CD1c-positive myeloid dendritic cell (primary cell): ENCODE measurements at regions not wholly inside any gene's neighbourhood (a gene's known extent, or its start where the extent isn't known, plus 50 kb on each side); places are given as distances from the start of the nearest gene placed in this dataset.
"Not testable (repeated sequence)": the region's sequence is repeated elsewhere in the genome, so short reads cannot be mapped to it uniquely, and the experiment has no call there.

Source experiments
- DNase-seq: peaks from one replicate; pipeline ENCODE4 v3.0.0-alpha.2; 2016; ENCODE audit errors: extremely low spot score

DNA sequence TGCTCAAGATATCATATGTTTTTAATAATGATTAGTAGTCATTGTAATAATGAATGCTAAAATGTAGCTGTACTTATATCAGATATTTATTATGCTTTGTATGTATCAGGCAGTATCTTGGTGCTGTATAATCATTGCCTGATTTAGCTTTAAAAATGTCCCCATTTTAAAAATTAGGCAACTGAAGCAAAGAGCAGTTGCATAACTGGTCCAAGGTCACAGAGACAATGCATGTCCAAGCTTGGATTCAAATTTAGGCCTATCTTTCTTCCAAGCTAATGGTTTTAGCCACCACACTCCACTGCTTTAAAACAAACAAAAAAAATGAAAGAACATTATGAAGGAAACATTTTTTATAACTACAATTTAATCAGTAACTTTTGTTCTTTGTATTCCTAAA is 725.8 kb upstream of the RAG2 start:
- DNase-seq: no peak

DNA sequence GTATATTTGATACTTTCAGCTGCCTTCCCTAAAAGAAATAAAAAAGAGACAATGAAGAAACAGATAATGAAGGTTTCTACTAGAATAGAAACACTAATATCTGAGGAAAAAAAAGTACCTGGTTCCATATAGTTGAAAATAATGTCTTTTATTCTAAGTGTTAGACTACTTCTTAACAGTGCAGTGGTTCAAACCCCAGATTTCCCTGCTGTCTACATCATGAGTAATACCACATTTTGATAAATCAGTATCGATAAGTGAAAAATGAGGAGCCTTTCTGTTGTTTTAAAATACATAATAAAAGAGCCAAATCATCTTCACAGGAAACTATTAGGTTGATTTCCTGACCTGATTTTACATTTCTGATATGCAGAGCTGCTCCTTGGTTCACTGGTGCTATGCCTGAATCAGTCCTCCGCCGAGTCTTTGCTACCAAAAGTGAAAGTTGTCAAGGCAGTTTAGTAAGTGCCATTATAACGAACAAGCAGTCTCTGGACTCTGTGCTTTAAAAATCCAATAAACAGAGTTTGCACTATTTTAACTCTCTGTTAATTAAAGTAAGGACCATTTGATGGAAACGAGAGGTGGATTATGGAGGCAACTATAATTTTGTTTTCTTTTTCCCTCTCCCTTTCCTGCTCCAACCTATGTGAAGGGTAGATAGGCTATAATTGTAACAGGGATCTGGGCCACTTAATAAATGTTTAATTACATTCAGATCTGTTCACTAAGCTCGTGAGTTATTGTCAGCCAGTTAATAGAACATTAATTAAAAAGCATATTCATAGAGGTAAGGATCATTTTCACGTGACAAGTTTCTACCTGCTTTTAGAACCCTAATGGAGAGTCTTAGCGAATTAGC is 724.5 kb upstream of the RAG2 start:
- no peak for DNase-seq

DNA sequence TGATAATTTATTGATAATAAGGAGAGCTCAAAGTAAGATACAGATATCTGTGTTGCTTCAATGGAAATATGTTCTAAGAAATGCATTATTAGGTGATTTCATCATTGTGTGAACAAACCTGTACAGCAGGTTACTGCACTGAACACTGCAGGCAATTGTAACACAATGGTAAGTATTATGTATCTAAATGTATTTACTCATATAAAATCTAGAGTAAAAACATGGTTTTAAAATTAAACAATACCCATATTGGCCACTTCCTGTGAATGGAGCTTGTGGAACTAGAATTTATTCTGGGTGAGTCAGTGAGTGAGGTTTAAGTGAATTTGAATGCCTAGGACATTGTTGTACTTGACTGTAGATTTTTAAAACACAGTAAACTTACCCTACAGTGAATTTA is 722.9 kb upstream of the RAG2 start:
- no peak for DNase-seq

DNA sequence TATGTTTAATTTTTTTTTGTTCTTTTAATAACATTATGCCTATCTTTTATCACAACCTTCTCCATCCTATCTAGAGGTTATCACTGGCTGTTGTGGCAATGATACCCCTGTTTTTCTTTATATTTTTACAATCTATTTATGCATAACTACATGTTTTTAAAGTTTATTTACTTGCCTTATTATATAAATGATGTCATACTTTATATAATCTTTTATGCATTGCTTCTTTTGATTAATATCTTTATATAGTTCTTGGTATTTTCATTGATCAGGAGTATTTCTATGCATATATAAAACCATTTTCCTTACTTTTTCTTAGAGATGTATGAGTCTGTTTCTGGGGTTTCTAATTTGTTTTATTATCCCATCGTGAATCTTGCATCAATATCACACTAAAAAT is 719.8 kb upstream of the RAG2 start:
- DNase-seq: no peak

DNA sequence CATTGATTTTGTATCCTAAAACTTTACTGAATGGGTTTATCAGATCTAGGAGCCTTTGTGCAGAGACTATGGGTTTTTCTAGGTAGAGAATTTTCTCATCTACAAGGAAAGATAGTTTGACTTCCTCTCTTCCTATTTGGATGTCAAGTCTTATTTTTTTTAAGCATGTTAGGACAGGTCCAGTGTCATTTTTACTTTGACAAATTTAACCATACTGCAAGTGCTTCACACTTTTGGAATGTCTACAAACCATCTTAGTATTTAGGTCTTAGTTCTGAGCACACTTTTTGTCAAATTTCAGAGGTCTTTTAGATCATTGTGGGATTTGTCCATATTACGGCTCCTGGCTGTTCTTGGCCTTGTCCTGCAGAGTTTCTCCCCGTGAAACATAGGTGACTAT is 715.2 kb upstream of the RAG2 start:
- DNase-seq: no peak

DNA sequence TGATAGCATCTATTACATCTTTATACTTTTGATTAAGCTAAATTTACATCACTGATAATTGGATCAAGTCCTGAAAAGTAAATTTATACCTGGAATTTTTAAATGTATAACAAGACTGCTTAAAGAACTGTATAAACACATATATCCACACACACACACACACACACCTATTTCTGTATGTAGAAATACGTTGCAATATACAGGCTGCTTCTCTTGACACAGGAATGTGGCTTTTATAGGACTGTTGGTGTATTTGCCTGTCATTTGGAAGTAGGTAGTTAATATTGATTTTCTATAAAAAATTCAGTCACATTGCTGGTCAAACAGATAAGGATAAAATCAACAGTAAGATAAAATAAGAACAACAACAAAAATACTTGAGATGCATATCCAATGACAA is 708.5 kb upstream of the RAG2 start:
- no peak for DNase-seq

DNA sequence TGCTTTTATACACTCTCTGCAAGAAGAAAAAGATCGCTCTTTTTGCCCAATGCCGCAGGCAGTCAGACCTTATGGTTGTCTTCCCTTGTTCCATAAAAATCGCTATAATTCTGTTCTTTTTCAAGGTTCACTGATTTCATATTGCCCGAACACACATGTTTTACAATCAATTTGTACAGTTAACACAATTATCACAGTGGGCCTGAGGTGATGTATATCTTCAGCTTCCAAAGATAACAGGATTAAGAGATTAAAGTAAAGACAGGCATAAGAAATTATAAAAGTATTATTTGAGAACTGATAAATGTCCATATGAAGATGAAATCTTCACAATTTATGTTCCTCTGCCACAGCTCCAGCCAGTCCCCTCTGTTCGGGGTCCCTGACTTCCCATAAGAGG is 703.4 kb upstream of the RAG2 start:
- DNase-seq: not testable (repeated sequence)

DNA sequence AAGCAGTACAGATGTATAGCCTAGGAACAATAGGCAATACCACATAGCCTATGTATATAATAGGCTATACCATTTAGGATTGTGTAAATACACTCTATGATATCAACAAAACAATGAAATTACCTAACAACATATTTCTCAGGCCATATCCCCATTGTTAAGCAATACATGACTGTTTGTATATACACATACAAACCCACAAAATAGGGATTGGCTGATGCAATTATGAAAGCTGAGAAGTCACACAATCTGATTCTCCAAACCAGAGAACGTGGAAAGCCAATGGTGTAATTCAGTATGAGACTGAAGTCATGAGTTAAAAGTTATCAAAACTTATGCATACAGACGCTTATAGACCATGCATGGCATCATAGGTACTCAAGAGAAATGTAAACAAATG is 700.1 kb upstream of the RAG2 start:
- DNase-seq: no peak

DNA sequence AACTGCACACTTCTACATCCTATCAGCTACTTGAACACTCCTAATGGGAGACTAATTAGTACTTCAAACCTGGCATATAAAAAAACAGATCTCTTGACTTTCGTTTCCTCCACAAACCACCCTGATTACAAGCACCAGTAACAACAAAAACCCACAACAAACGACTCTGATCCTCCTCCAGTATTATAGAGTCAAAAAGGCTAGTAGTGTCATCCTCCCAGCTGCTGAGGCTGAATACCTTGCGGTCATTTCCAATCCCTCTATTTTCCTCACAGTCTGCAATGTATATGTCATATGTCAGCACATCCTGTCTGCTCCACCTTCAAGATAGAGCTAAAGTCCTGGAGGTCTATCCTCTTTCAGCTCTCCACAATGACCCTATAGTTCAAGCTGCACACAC is 688.9 kb upstream of the RAG2 start:
- DNase-seq: no peak

DNA sequence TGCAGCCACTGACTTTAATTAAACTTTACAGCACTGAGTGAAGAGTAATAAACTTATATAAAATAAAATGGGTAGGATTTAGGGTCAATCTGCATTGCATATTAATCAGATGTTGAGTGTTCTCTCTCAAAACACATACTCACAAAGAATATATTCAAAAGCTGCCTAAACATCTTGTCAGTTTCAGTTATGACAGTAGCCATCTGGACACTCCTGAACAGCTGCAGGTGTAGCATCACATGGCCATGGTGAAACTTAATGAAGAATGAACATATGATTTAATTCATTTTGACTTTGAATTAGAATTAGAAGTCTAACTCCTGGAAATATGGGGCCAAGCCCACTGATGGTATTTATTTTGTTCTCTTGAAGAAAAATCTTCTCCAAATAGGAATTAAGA is 684.3 kb upstream of the RAG2 start:
- no peak for DNase-seq

DNA sequence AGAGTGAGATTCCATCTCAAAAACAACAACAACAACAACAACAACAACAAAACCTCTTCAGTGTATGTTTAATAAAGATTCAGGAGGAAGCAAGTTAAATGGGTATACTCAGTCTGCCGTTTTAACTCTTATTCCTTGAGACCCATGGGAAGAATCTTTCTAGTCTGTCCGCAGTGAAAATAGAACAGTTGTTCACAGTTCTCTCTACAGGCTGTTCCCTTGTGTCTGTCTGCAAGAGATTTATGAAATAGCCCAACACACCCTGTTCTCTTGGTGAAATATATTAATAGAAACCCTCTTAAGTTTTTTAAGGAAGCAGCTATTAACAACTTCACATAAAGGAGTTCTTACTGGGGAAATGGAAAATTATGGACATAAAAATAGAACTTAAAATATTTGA is 682.2 kb upstream of the RAG2 start:
- no peak for DNase-seq

DNA sequence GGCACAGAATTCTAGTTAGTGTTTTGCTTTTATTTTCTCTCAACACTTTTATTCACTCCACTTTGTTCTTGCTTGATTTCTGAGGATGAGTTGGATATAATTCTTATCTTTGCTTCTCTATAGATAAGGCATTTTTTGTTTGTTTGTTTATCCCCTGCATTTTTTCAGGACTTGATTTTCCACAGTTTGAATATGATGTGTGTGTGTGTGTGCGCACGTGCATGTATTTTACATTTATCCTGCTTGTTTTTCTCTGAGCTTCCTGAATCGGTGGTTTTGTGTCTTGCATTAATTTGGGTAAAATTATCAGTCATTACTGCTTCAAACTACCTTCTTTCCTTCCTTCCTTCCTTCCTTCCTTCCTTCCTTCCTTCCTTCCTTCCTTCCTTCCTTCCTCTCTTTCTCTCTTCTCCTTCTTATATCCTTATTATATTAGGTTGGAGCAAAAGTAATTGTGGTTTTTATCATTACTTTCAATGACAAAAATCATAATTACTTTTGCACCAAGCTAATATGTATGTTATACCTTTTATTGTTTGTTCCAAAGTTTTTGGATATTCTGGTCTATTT is 679.9 kb upstream of the RAG2 start:
- no peak for DNase-seq

DNA sequence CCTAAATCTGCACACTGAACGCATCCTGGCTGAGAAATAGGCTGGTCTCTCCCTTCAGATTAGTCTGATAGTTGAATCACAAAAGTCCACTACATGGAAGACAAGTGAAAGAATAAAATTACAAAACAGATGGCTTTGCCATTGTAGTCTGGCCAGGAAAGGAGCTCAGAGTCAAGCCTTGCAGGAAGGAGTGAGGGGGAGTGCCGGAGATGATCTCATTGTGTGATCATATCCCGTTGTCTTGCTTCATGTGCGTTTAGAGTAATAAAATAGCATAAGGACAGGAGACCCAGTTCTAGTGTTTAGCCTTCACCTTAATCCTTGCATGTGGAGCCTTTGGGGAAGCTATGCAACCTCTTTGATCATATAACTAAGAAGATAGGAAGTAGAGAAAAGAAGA is 666.7 kb upstream of the RAG2 start:
- DNase-seq: no peak

DNA sequence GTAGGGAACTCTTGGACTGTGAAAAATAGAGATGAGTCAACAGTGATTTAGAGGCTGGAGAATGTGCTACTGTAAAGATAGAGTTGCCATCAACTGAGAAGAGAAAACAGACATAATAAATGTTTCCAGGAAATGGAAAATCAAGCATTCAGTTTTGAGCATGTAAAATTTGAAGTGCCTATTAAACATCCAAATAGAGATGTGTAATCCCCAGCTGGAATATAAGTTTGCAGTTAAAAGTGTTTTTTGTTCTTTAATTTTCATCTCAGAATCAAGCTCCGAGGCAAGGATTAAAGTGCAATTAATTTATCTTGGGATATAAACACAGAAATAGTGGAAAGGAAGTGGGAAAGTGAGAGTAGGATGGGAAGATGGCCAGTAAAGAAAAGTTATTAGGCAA is 666.0 kb upstream of the RAG2 start:
- no peak for DNase-seq

DNA sequence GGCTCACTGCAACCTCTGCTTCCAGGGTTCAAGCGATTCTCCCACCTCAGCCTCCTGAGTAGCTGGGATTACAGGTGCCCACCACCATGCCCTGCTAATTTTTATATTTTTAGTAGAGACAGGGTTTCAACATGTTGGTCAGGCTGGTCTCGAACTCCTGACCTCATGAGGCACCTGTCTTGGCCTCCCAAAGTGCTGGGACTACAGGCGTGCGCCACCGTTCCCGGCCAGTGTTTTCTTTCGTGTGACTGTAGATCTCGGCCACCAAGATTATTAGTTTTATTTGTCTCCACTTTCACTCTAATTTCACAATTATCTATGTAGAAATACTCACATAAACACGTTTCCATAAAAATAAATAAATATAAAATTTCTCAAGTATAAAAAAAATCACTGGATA is 665.4 kb upstream of the RAG2 start:
- DNase-seq: not testable (repeated sequence)

DNA sequence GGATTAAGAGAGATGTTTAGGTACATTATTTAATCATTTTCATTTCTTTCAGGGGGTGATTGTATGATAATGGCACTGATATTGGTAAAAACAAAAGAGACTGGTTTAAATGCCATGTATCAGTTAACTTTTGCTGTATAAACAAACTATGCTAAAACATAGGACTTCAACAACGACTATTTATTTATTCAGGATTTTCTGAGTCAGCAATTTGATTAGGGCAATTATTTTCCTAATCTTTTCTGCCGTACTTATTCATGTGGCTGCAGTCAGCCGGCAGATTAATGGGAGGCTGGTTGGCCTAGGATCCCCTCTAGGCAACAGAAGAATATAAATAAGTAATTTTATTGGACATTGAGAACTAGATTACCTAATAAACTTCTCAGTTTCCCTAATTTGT is 661.7 kb upstream of the RAG2 start:
- DNase-seq: no peak

DNA sequence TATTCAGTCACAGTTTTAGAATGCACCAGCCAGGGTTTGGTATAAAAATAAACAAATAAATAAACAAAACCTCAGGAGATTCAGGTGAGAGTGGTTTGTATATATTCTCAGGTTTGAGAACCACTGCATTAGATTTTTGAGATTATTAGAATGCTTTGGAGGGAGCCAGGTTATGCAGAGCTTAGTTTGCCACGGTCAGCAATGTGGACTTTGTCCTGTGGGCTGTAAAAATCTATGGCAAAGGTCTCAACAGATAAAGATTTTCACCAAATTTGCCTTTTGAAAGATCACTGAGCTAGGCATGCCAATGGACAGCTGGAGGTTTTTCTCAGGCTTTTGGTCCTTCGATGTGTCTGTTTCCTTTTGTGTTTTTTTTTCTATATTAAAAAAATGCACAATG is 650.1 kb upstream of the RAG2 start:
- no peak for DNase-seq

DNA sequence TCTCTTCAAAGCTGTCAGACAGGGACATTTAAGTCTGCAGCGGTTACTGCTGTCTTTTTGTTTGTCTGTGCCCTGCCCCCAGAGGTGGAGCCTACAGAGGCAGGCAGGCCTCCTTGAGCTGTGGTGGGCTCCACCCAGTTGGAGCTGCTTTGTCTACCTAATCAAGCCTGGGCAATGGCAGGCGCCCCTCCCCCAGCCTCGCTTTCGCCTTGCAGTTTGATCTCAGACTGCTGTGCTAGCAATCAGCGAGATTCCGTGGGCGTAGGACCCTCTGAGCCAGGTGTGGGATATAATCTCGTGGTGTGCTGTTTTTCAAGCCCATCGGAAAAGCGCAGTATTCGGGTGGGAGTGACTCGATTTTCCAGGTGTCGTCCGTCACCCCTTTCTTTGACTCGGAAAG is 648.1 kb upstream of the RAG2 start:
- DNase-seq: not testable (repeated sequence)

DNA sequence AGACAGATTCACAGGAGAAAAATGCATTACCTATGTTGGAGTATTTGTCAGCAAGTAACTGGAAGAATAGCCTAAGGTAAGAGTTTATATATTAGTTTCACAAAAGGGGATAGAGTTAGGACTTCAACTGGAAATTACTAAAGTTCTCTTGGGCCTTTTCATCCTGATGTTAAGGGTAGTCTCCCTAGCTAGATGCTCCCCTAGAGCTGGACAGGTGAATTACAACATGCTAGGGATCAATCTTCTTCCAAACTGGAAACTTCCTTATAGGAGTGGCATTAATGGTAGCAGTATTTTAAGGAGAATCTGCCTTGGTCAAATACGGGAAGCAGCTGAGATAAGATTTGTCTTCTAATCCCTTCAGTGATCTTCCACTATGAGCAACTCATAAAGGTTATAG is 632.8 kb upstream of the RAG2 start:
- no peak for DNase-seq

DNA sequence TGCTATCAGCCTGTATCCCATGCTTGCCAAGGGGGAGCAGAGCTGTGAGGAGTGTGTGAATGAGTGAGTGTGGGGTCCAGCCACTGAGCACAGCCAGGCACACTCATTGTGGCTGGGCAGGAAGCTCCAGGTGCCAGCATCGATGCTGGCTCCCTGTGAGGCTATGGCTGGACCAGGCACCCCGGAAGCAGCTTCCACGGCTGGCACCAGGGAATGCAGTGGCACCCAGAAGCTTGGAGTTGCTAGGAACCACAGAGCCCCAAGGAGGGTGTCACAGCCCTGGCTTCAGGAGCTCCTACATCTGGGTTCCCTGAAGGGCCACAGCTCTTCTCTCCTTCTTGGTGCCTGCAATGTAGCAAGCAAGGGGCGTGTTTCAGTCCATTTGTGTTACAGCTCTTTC is 625.9 kb upstream of the RAG2 start:
- no peak for DNase-seq

DNA sequence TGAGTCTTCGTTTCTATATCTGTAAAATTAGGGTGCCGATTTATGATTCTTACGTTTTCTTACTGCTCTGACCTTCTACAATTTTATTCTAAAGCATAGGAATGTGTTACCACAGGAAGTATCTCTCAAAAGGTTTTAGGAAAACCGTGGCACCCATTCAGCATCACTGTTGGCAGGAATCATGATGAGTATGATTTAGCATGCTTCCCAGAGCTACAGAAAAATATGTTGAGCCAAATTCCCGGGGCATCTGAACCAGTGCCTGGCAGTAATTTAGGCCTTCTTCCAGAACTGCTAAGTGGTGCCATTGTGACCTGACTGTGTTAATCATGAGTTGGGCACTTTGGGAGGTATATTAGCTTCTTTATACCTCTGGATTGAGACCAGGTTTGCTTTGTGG is 605.0 kb upstream of the RAG2 start:
- DNase-seq: no peak

DNA sequence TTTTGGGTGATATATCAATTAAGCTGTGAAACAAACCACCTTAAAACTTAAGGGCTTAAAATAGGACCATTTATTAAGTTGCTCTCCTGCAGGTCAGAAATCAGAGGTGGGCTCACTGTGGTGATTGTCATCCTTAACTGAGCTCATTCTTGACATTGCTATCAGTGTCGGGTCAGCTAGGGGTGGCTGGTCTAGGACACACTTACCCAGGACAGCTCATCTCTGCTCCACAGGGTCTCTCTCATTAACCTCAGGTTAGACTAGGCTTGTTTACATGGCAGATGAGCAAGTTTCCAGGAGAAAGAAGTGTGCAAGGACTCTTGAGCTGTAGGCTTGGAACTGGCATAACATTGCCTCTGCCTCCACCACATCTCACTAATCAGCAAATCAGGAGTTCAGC is 601.0 kb upstream of the RAG2 start:
- DNase-seq: no peak

DNA sequence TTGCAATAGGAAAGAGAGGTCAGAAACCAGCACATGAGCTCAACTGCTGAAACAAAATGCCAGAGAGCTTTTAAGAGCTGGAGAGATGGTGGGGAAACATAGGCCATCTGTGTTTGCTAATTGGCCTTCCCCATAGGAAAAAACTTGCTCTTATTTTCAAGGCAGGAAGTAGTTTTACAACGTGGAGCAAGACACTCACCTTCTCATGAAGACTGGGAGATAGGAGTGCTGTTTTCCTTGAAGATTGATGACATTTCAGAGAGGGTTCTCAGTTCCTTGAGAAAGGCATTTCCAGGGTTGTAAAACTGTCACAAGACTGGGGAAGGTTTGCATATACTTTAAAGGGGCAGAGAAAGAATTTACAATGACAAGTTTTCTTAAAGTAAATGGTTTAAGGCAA is 586.3 kb upstream of the RAG2 start:
- no peak for DNase-seq

DNA sequence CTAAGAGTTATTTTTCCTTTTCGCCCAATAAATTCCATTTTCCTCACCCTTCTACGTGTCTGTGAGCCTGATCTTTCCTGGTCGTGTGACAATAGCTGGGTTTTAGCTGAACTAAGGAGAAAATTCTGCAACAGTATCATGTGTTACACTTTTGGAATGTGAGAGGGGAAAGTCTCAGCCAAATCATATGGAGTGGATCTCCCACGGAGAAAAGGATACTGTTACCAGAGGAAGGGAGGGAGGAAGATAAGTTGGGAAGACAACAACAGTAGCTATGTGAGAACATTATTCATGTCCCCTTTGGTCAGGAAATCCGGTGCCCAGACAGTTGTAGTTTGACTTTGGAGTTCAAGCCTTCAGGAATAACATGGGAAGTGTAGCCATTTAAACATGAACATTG is 584.0 kb upstream of the RAG2 start:
- DNase-seq: no peak
